Activated CD4-positive, alpha-beta memory T cell treated with anti-CD3 and anti-CD28 coated beads for 36 hours (primary cell): ENCODE measurements at regions not wholly inside any gene's neighbourhood (a gene's known extent, or its start where the extent isn't known, plus 50 kb on each side); places are given as distances from the start of the nearest gene placed in this dataset.
"Not testable (repeated sequence)": the region's sequence is repeated elsewhere in the genome, so short reads cannot be mapped to it uniquely, and the experiment has no call there.

Experiments
- CTCF ChIA-PET: fragments of 350-600 bp; sonication (Branson Sonifier 250); formaldehyde crosslinking; loops from one replicate; lab custom pipeline; 2021; ENCODE audit warnings: antibody characterized with exemption, inconsistent platforms; lab: Charles Lee
- POLR2A ChIA-PET: fragments of 350-600 bp; sonication (Branson Sonifier 250); formaldehyde crosslinking; loops from one replicate; lab custom pipeline; 2021; ENCODE audit warnings: antibody characterized with exemption; lab: Charles Lee
- DNase-seq: peaks from one replicate; pipeline ENCODE4 v3.0.0-alpha.2; 2020
- H3K27ac Mint-ChIP-seq: one replicate; pipeline ENCODE4 v1.8.0; 2021; ENCODE audit warnings: mixed read lengths
- H3K27me3 Mint-ChIP-seq: one replicate; pipeline ENCODE4 v1.8.0; 2021; ENCODE audit warnings: mixed read lengths
- H3K36me3 Mint-ChIP-seq: one replicate; pipeline ENCODE4 v1.8.0; 2021; ENCODE audit warnings: mixed read lengths
- H3K4me1 Mint-ChIP-seq: one replicate; pipeline ENCODE4 v1.8.0; 2021; ENCODE audit warnings: low read depth, mixed read lengths
- H3K4me3 Mint-ChIP-seq: one replicate; pipeline ENCODE4 v1.8.0; 2021; ENCODE audit warnings: mild to moderate bottlenecking, mixed read lengths
- H3K9me3 Mint-ChIP-seq: one replicate; pipeline ENCODE4 v1.8.0; 2021; ENCODE audit warnings: mixed read lengths
- intact Hi-C: fragments of 100-400 bp; cut with micrococcal nuclease; formaldehyde crosslinking; loops from one replicate; pipeline ENCODE4 v1.15.1; 2023

DNA sequence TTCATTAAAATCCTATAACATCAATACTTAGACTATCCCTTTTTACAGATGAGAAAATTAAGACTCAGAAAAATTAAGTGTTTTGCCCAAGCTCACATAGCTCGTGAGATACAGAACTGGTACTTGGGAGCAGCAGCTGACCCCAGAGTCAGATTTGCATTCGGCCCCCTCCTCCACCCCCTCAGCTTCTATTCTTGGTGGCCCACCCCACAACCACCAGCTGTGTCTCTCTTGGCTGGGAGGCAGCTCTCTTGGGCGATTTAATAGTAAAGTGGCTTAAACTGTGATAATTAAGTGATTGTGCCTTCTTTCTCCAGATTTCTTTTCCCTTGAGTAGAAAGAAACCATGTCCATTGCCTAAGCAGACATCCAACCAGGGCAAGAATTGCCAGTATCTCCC is 203.6 kb upstream of the PDZRN3 start:
- no peaks in the 10 kb centered on the region for H3K4me1 Mint-ChIP-seq
- H3K4me3 Mint-ChIP-seq = no peak overlapping the region
- no peak for DNase-seq
- ChIA-PET CTCF (no interaction called here), POLR2A (no interaction called here)
- H3K9me3 Mint-ChIP-seq = no peaks in the 10 kb centered on the region
- no peak overlapping the region for H3K27ac Mint-ChIP-seq
- intact Hi-C loops = no loop called here
- H3K36me3 Mint-ChIP-seq = no peaks in the 10 kb centered on the region
- H3K27me3 Mint-ChIP-seq = no peaks in the 10 kb centered on the region

DNA sequence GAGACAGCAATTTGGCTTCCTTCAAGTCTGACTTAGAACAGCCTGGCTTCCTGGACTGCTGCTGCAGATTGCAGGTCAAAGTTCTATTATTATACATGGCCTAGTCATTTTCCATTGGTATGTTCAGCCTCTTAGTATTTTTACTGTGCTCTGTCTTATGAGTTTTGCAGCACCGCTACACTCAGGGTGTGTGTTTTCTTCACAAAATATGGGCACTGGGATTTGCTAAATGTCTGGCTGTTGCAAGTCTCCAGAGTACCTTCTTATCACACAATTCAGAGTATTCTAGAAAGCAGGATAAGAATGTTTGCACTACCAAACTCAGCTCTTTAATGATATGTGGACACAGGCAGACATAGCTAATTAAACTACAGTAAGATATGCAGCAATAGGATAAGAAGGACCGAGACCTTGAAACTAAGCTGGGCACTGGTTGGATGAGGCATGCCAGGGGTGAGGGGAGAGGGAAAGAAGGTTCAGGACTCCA is 203.0 kb upstream of the PDZRN3 start:
- CTCF ChIA-PET = no interaction called here
- H3K27me3 Mint-ChIP-seq = no peaks in the 10 kb centered on the region
- H3K9me3 Mint-ChIP-seq = no peaks in the 10 kb centered on the region
- H3K4me1 Mint-ChIP-seq = no peaks in the 10 kb centered on the region
- DNase-seq = no peak
- no peak overlapping the region for H3K27ac Mint-ChIP-seq
- intact Hi-C loops = no loop called here
- H3K4me3 Mint-ChIP-seq = no peak overlapping the region
- POLR2A ChIA-PET = no interaction called here
- H3K36me3 Mint-ChIP-seq = no peaks in the 10 kb centered on the region

DNA sequence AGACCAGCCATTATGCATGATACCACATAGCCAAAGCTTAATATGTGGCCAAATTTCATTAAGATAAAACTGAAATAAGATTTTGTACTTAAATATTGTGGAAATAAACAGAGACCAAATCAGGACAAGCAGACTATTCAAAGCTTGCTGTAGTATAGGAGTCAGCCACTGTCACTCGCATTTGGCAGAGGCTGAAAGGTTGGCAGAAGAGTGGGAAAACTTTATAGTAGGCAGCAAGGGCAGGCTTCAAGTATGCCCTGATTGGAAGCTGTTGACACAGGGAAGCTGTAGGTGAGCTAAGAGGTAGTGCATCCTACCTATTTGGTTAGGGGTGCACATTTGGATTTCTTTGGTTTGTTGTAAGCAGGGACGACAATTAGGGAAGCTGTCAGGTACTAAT is 202.5 kb upstream of the PDZRN3 start:
- Mint-ChIP-seq H3K4me1 (no peaks in the 10 kb centered on the region), H3K27me3 (no peaks in the 10 kb centered on the region), H3K4me3 (no peak overlapping the region), H3K36me3 (no peaks in the 10 kb centered on the region), H3K9me3 (peaks cover 5% of the 10 kb centered on the region), H3K27ac (no peak overlapping the region)
- intact Hi-C loops = no loop called here
- ChIA-PET CTCF (no interaction called here), POLR2A (no interaction called here)
- DNase-seq = no peak

DNA sequence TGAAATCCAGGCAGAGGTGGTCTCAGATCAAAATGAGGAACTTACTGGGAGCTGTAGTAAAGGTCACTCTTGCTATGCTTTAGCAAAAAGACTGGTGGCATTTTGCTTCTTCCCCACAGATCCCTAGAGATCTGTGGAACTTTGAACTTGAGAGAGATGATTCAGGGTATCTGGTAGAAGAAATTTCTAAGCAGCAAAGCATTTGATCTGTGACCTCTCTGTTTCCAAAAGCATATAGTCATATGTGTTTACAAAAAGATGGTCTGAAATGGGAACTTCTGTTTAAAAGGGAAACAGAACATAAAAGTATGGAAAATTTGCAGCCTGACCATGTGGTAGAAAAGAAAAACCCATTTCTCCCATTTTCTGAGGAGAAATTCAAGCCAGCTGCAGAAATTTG is 196.2 kb upstream of the PDZRN3 start:
- H3K4me1 Mint-ChIP-seq, H3K27ac Mint-ChIP-seq, intact Hi-C loops, DNase-seq, H3K4me3 Mint-ChIP-seq, H3K36me3 Mint-ChIP-seq, CTCF ChIA-PET, POLR2A ChIA-PET, H3K27me3 Mint-ChIP-seq: not testable (repeated sequence)
- peaks cover 21% of the 10 kb centered on the region for H3K9me3 Mint-ChIP-seq

DNA sequence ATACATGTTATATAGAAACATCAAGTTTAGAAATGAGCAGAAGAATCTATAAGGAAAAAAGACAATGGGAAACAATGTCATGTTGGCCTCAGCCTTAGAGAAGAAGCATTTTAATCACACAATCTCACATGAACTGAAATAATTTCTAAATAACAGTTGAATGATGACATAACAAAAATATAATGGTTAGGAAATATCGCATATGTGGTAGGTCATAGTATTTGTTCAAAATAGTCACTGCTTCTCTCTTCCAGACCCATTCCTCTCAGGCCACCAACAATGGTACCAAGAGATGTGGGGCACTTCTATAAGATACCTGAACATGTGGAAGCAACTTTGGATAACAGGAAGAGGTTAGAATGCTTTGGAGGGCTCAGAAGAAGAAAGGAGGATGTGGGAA is 195.7 kb upstream of the PDZRN3 start:
- H3K4me1 Mint-ChIP-seq = no peaks in the 10 kb centered on the region
- H3K9me3 Mint-ChIP-seq = peaks cover 21% of the 10 kb centered on the region
- H3K27me3 Mint-ChIP-seq = no peaks in the 10 kb centered on the region
- intact Hi-C loops = no loop called here
- no peaks in the 10 kb centered on the region for H3K36me3 Mint-ChIP-seq
- no peak overlapping the region for H3K27ac Mint-ChIP-seq
- CTCF ChIA-PET = no interaction called here
- no peak for DNase-seq
- POLR2A ChIA-PET = no interaction called here
- no peak overlapping the region for H3K4me3 Mint-ChIP-seq

DNA sequence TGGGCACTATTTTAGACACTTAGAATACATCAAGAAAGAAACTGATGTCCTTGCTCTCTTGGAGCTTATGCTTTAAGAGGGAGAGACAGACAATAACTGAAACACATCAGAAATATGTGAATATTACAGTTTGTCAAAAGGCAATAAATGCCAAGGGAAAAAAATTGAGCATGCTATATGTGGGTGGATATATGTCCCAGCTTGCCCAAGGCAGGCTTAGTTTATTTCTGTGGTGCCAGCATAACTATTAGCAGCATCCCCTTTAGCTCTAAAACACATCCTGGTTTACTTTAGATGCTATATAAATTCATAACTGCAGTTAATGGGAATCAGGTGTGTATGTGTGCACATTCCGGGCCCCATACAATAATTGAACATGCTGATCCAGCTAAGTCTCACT is 191.2 kb upstream of the PDZRN3 start:
- intact Hi-C loops = no loop called here
- no peaks in the 10 kb centered on the region for H3K27me3 Mint-ChIP-seq
- no peak overlapping the region for H3K27ac Mint-ChIP-seq
- H3K4me1 Mint-ChIP-seq = no peaks in the 10 kb centered on the region
- no peaks in the 10 kb centered on the region for H3K36me3 Mint-ChIP-seq
- CTCF ChIA-PET = no interaction called here
- H3K4me3 Mint-ChIP-seq = no peak overlapping the region
- POLR2A ChIA-PET = no interaction called here
- peaks cover 7% of the 10 kb centered on the region for H3K9me3 Mint-ChIP-seq
- DNase-seq = no peak

DNA sequence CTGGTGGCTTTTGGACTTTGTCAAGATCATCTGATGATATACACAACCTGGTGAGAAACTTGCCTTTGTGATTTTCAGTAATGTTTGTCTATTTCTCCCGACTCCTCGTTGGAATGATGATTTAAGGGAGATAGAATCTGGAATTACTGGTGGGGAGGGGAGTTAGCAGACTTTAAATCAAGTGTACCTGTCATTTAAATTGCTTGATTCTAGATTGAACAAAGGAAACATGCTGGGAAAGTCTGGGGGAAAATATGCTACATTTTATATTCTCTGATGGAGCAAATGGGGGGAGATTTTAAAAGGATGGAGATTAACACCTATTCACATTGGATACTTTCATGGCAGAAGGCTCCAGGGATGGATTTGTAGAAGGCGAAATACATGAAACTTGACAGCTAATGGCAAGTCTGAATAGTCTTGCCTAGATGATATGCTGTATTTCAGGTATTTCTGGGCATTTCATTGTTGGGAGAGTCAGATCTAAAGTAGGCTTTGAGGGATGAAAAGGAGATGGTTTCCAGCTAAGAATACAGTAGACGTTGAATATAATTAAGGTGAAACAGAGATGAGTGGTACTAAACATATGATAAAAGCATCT is 189.1 kb upstream of the PDZRN3 start:
- Mint-ChIP-seq H3K36me3 (no peaks in the 10 kb centered on the region), H3K4me1 (no peaks in the 10 kb centered on the region), H3K9me3 (peaks cover 10% of the 10 kb centered on the region), H3K27ac (no peak overlapping the region), H3K4me3 (no peak overlapping the region), H3K27me3 (no peaks in the 10 kb centered on the region)
- no peak for DNase-seq
- ChIA-PET POLR2A (no interaction called here), CTCF (no interaction called here)
- intact Hi-C loops = no loop called here

DNA sequence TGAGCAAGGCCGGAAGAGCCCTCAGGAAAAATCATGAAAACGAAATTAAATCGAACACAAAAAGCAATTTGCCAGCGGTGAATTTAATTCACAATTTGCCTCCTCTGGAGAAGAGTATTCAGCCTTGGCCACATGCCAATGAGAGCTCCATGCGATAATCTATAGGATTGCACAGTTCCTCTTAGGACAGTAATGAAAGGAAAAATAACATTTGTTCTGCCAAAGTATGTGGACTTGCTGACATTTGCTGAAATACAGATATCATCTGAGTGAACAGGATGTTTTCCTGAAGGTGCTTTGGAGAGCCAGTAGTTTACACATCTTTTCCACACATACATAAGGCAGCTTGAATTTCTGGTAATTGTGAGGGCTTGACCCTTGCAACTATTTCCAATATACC is 188.6 kb upstream of the PDZRN3 start:
- Mint-ChIP-seq H3K9me3 (peaks cover 9% of the 10 kb centered on the region), H3K36me3 (no peaks in the 10 kb centered on the region), H3K4me3 (no peak overlapping the region), H3K27ac (no peak overlapping the region), H3K4me1 (no peaks in the 10 kb centered on the region), H3K27me3 (no peaks in the 10 kb centered on the region)
- ChIA-PET POLR2A (no interaction called here), CTCF (no interaction called here)
- intact Hi-C loops = no loop called here
- DNase-seq = no peak

DNA sequence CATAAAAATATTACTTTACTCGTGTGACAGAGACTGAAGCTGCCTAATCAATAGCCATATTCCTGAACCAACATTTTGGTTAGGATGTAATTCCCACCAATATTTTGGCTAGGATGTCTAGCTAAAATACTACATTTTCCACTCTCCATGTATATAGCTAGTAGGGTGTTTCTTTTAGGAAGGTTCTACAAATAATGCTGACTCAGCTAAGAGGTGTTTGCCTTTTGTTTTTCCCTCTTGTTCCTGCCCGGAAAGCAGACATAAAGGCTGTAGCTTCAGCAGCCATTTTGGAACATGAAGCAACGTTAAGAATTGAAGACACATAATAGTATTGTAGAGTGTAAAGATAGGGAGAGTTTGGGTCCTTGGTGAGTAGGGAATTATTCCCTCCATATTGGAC is 187.3 kb upstream of the PDZRN3 start:
- H3K27me3 Mint-ChIP-seq = no peaks in the 10 kb centered on the region
- no peak overlapping the region for H3K4me3 Mint-ChIP-seq
- ChIA-PET CTCF (no interaction called here), POLR2A (no interaction called here)
- H3K27ac Mint-ChIP-seq = no peak overlapping the region
- H3K4me1 Mint-ChIP-seq = no peaks in the 10 kb centered on the region
- no peak for DNase-seq
- H3K36me3 Mint-ChIP-seq = no peaks in the 10 kb centered on the region
- intact Hi-C loops = no loop called here
- peaks cover 9% of the 10 kb centered on the region for H3K9me3 Mint-ChIP-seq

DNA sequence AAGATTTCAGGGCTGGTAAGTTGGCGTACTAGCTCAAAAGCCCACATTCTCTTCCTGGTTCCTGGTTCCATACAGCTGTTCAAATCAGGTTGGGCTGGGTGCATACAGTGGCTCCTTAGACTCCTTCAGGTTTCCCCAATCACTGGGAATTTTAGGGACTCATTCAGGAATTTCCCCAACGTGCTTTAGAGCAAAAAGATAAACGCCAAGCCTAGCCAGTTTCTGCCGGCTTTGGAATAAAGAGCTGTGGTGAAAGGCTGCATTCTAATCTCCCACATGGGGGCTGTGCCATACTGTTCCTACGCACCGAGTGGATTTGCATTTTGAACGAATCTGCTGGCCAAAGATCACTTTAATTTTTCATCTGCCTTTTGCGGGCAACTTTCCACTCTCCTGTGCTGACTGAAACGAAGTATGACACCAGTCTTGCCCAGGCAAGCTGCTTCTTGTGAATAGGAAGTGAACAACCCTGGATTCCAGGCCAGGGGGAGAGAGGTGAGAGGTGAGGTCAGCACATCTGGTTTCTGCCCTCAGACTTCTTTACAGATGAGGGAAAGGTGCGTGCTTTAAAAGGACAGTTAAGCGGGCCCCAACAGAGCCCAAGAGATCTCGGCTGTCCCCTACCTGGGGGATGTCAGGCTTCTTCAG is 184.2 kb upstream of the PDZRN3 start:
- H3K4me1 Mint-ChIP-seq = no peaks in the 10 kb centered on the region
- ChIA-PET POLR2A (no interaction called here), CTCF (no interaction called here)
- intact Hi-C loops = no loop called here
- peaks cover 22% of the 10 kb centered on the region for H3K9me3 Mint-ChIP-seq
- no peak overlapping the region for H3K27ac Mint-ChIP-seq
- DNase-seq = no peak
- H3K4me3 Mint-ChIP-seq = no peak overlapping the region
- no peaks in the 10 kb centered on the region for H3K36me3 Mint-ChIP-seq
- no peaks in the 10 kb centered on the region for H3K27me3 Mint-ChIP-seq

DNA sequence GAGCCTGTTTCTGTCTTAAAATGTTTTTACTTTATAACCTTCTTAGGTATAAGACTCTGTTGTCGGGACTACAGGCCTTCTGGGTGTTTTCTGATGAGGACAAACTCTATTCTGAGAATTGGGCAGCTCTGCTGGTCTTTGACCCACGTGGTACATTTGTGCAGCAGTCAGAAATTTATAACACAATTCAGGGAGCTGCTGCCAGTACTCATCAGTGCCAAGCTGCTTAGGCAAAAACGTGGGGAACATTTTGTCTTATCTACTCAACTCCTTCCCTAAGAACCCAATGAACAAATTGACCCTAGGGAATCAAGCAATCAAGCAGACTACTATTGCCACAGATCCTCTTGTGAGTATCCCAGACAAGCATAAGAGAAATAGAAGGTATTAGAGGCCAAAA is 180.7 kb upstream of the PDZRN3 start:
- no peak overlapping the region for H3K27ac Mint-ChIP-seq
- ChIA-PET POLR2A (no interaction called here), CTCF (no interaction called here)
- no peaks in the 10 kb centered on the region for H3K4me1 Mint-ChIP-seq
- peaks cover 22% of the 10 kb centered on the region for H3K9me3 Mint-ChIP-seq
- no peak for DNase-seq
- intact Hi-C loops = no loop called here
- H3K4me3 Mint-ChIP-seq = no peak overlapping the region
- H3K27me3 Mint-ChIP-seq = no peaks in the 10 kb centered on the region
- no peaks in the 10 kb centered on the region for H3K36me3 Mint-ChIP-seq

DNA sequence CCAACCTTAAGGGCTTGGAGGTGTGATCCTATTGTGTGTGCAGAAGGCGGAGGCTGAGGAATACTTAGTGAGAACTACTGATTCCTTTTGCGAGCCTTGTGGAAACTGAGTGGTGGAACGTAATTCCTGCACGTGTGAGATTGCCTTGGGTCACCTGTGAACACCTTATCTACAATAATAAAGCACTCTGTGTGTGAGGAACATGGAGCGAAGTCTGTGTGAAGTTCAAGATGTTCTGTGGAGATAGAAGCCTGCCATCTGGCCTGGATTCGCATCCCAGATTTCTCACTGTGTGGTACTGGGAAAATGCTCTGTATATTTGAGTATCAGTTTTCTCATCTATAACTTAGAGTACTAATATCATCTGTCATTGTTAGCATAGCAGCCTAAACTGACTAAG is 179.5 kb upstream of the PDZRN3 start:
- Mint-ChIP-seq H3K27ac (no peak overlapping the region), H3K9me3 (peaks cover 20% of the 10 kb centered on the region), H3K27me3 (no peaks in the 10 kb centered on the region), H3K36me3 (no peaks in the 10 kb centered on the region), H3K4me1 (no peaks in the 10 kb centered on the region), H3K4me3 (no peak overlapping the region)
- intact Hi-C loops = no loop called here
- no peak for DNase-seq
- ChIA-PET CTCF (no interaction called here), POLR2A (no interaction called here)

DNA sequence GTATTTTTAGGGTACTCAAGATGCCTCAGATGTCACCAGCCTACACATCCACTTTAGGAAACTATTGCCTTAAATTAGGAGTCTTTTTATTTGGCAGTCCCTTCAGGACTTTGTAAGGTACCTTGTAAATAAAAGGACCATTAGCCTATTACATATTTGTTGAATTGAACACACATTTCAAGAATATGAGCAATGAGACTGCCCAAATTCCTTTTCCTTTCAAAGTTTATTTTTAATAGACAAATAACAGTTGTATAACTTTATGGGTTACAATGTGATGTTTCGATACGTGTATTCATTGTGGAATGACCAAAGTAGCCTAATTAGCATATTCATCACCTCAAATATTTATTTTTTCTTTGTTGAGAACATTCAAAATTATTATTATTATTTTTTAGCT is 176.7 kb upstream of the PDZRN3 start:
- H3K9me3 Mint-ChIP-seq = peaks cover 10% of the 10 kb centered on the region
- no peak for DNase-seq
- H3K36me3 Mint-ChIP-seq = no peaks in the 10 kb centered on the region
- ChIA-PET POLR2A (no interaction called here), CTCF (no interaction called here)
- no peak overlapping the region for H3K27ac Mint-ChIP-seq
- H3K27me3 Mint-ChIP-seq = no peaks in the 10 kb centered on the region
- H3K4me3 Mint-ChIP-seq = no peak overlapping the region
- intact Hi-C loops = no loop called here
- no peaks in the 10 kb centered on the region for H3K4me1 Mint-ChIP-seq
